Fibroblast of pulmonary artery (primary cell): ENCODE measurements at regions not wholly inside any gene's neighbourhood (a gene's known extent, or its start where the extent isn't known, plus 50 kb on each side); places are given as distances from the start of the nearest gene placed in this dataset.
"Not testable (repeated sequence)": the region's sequence is repeated elsewhere in the genome, so short reads cannot be mapped to it uniquely, and the experiment has no call there.

Experiments used
- DNase-seq: peaks from one replicate; pipeline ENCODE4 v3.0.0-alpha.2; 2010; ENCODE audit warnings: low read depth
- H3K4me3 ChIP-seq: replicated peaks from 2 replicates; pipeline ENCODE4 v1.5.1; 2011; ENCODE audit warnings: low read depth, mild to moderate bottlenecking, control low read depth, low read length, moderate library complexity
- TF ChIP-seq, protein P1 (sequence below): IDR thresholded peaks from 2 replicates; pipeline ENCODE4 v1.5.1; 2011; ENCODE audit warnings: mild to moderate bottlenecking, control low read depth, low read length, inconsistent platforms; ENCODE audit errors: missing control alignments

DNA sequence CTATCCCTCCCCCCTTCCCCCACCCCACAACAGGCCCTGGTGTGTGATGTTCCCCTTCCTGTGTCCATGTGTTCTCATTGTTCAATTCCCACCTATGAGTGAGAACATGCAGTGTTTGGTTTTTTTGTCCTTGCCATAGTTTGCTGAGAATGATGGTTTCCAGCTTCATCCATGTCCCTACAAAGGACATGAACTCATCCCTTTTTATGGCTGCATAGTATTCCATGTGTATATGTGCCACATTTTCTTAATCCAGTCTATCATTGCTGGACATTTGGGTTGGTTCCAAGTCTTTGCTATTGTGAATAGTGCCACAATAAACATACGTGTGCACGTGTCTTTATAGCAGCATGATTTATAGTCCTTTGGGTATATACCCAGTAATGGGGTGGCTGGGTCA lies 52.3 kb upstream of the MAN1A2 start:
- not testable (repeated sequence) for H3K4me3 ChIP-seq, DNase-seq

DNA sequence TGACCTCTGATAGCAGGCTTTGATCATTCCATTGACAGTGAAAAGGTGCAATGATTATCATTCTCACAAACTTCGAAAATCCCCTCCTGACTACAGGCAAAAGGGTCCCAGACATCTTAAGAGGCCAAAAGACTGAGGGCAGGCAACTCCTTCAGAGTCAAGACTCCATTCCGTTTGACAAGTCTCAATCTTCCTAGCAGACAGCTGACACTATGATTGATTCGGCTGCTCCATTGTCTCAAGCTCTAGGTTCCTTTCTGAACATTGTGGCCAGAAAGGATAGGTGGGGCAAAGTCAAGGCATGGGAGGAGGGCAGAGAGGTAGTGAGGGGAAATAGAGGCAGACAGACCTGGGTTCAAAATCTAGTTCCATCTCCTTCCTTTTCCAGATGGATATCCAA lies 53.7 kb upstream of the MAN1A2 start:
- DNase-seq: no peak
- TF ChIP-seq, protein P1, sequence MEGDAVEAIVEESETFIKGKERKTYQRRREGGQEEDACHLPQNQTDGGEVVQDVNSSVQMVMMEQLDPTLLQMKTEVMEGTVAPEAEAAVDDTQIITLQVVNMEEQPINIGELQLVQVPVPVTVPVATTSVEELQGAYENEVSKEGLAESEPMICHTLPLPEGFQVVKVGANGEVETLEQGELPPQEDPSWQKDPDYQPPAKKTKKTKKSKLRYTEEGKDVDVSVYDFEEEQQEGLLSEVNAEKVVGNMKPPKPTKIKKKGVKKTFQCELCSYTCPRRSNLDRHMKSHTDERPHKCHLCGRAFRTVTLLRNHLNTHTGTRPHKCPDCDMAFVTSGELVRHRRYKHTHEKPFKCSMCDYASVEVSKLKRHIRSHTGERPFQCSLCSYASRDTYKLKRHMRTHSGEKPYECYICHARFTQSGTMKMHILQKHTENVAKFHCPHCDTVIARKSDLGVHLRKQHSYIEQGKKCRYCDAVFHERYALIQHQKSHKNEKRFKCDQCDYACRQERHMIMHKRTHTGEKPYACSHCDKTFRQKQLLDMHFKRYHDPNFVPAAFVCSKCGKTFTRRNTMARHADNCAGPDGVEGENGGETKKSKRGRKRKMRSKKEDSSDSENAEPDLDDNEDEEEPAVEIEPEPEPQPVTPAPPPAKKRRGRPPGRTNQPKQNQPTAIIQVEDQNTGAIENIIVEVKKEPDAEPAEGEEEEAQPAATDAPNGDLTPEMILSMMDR: no peak
- H3K4me3 ChIP-seq: no peak overlapping the region

DNA sequence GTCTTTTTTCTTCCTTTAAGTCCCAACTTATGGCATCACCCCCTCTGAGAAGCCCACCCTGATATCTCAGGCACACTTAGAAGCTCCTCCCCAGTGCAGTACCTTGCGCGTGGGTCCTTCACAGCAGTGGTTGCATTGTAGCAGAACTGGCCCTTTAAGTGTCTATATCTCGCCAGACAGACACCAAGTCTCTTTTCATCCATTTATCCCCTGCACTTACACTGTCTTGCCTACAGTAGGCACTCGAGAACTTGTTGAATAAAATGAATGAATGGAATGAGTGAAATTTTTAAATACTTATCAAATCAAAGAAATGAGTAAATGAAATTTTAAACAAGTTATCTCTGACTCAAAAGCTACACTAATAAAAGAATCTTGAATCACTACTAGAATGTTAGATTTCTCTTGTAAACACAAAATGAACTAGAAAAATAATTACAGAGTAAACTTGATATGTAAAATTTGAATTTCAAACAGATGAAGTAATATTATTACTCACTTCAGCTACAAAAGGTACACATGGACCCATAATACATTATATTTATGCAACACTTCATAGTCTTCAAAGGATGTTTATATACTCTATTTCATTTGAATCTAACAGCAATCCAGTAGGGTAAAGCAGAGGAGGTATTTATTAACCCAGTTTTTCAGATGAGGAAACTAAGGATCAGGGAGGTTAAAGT lies 54.7 kb upstream of the MAN1A2 start:
- peak; percentile 52 for DNase-seq
- TF ChIP-seq, protein P1: peak; percentile 63
- no peak overlapping the region for H3K4me3 ChIP-seq

DNA sequence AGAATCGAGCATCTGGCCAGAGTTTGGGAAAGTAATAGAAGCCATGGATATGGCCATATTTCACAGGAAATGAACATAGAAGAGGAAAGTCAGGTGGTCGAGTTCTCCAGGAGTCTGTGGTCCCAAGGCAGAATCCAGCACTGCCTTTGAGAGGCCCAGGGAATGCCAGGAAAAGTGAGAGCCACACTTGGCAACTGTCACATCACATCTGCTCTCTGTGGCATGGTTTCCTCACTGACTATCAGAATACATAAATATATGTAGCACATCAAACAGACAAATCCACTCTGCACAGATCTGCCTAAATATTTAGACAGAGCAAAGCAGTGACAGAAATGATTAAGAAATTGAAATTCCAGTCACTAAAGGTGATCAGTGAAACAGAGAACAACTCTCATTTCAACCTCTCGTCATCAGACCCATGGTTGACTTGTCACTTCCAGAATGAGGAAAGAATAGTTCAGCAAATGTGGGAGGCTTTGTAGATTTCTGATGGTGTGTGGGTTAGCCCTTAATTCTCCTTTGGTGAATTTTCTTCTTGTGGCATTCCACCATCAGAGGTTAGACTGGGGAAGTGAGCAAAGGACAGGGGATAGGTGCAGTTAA lies 58.8 kb upstream of the MAN1A2 start:
- DNase-seq: no peak
- H3K4me3 ChIP-seq: no peak overlapping the region
- TF ChIP-seq, protein P1: no peak

DNA sequence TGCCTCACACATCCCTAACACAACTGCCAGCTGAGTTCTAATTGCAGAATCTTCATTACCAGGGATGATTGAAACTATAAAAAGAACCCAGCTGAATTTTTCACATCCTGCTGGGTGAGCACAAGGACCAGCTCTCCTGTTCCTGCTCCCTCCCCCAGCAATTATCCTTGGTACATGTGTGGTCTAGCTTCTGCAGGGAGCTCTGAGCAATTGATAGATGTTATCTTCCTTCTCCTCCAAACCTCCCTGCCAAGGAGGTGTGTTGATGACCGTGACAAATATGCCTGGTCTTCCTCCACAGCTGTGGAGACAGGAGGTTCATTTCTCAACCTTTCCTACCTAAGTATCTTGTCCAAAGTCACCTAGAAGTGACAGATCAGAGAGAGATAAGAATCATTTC lies 65.3 kb upstream of the MAN1A2 start:
- TF ChIP-seq, protein P1: no peak
- no peak for DNase-seq
- no peak overlapping the region for H3K4me3 ChIP-seq

DNA sequence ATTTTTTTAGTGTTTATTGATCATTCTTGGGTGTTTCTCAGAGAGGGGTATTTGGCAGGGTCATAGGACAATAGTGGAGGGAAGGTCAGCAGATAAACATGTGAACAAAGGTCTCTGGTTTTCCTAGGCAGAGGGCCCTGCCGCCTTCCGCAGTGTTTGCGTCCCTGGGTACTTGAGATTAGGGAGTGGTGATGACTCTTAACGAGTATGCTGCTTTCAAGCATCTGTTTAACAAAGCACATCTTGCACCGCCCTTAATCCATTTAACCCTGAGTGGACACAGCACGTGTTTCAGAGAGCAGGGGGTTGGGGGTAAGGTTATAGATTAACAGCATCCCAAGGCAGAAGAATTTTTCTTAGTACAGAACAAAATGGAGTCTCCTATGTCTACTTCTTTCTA lies 67.1 kb upstream of the MAN1A2 start:
- not testable (repeated sequence) for H3K4me3 ChIP-seq, DNase-seq

DNA sequence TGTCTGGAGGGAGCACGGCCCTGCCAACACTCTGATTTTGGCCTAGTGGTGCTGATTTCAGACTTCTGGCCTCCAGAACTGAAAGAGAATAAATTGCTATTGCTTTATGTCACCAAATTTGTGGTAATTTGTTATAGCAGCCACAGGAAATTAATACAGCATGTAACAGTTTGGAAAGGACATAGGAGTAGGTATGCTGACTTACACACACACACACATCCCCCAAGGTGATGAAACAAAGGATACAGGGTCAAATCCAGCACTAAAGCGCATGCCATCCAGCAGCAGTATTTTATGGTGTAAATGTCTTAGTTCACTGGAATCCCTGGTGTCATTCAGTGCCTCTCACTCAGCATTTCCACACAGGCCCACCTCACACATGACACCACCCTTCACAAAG lies 72.2 kb upstream of the MAN1A2 start:
- no peak for DNase-seq
- TF ChIP-seq, protein P1: no peak
- no peak overlapping the region for H3K4me3 ChIP-seq

DNA sequence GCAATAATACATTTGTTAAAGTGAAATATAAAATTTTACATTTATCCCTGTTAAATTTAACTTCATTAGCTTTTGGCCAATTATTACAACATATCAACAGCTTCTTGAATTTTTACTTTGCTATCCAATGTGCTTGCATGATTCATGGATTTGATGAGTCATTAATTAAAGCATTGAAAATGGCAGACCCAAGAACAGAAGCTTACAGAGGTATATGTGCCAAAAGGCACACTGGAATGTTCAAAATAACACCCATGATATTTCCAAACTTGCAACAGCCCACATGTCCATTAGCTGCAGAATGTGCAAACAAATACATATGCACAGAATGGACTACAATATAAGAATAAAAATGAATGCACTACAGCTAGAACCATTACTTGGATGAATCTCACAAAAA lies 76.4 kb upstream of the MAN1A2 start:
- H3K4me3 ChIP-seq: no peak overlapping the region
- TF ChIP-seq, protein P1: no peak
- DNase-seq: no peak
